HG03135 (cell line): ENCODE measurements at regions not wholly inside any gene's neighbourhood (a gene's known extent, or its start where the extent isn't known, plus 50 kb on each side); places are given as distances from the start of the nearest gene placed in this dataset.

ENCODE experiments used
- ATAC-seq: cut with Tn5 transposase; IDR thresholded peaks from one replicate; pipeline ENCODE4 v1.9.1; 2021; ENCODE audit warnings: mild to moderate bottlenecking, moderate library complexity; ENCODE audit not compliant: unreplicated experiment

DNA sequence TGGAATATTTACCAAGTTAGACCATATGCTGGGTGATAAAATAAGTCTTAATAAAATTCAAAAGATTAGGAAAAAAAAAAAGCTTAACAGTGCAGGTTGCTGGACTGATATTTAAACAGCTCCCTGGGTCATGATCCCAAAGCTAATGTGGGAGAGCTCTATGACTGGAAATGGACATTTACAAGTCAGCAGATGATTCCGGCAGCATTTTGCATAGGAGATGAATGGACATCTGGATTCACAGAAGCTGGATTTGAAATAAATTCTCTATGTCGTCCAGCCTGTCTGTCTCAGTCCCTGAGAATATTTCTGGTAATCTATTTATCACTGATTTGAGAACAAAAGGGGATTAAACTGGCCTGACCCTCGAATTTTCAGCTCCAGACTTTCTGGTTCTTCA is 52.3 kb upstream of the KLHL25 start:
- no peak for ATAC-seq

DNA sequence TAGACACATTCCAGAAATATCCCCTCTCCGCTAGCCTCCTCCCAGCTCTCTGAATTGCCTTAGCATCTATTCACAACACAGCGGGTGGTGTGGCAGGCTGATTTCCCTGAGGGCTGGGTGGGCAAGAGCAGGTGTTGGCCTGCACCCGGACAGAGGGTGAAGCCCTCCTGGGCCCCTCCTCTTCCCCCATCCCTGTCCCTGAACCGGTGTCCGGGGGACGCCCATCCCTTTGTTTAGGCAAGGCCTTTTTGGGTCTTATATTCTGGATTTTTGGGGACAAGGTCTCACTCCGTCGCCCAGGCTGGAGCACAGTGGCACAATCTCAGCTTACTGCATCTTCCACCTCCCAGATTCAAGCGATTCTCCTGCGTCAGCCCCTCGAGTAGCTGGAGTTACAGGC is 55.2 kb upstream of the KLHL25 start:
- no peak for ATAC-seq

DNA sequence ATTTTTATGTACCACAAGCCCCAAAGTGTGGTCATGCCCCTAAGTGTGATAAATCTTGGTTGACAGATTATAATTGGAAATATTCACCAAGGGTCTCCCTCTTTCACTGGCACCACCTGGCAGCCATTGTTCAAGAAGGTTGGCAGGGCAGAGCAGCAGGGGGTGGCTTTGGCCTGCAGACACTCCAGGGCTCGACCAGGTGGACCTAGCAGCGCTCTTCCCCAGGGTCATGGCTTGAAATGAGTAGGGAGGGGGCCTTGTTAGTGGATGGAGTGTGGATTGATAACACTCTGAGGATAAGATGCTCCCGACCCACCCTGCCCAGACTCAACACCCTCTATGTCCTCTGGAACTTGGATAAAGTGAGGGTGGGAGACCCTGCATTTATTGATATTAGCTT is 58.2 kb upstream of the KLHL25 start:
- no peak for ATAC-seq

DNA sequence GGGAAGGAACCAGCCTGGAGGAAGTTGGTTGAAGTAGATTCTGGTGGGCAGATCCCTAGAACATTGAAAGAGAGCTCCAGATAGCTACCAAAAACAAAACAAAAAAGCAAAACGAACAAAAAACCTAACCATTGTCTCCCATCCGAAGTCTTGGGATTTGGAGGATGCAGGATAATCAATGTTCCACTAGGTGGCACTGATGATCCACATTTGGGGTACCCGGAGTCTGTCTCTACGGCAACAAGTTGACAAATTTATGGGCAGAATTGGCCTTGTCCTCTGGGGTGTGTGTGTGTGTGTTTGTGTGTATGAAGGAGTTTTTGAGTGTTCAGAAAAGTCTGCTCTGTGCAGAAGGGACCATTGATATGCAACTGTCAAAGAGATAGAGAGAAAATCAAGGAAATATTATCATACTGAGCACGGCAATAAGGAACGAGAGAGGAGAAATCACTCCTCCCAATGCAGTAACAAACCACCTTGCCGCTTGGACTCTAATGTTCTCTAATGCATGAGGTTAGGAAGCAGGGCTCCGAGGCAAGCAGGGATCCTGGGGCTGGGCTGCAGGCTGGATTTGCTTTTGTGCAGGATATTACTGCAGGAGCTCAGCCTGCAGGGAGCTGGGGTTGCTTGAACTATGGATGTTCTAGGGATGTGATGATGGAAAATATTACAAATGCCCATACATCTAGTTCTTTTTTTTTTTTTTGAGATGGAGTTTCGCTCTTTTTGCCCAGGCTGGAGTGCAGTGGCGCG is 59.8 kb upstream of the KLHL25 start:
- no peak for ATAC-seq

DNA sequence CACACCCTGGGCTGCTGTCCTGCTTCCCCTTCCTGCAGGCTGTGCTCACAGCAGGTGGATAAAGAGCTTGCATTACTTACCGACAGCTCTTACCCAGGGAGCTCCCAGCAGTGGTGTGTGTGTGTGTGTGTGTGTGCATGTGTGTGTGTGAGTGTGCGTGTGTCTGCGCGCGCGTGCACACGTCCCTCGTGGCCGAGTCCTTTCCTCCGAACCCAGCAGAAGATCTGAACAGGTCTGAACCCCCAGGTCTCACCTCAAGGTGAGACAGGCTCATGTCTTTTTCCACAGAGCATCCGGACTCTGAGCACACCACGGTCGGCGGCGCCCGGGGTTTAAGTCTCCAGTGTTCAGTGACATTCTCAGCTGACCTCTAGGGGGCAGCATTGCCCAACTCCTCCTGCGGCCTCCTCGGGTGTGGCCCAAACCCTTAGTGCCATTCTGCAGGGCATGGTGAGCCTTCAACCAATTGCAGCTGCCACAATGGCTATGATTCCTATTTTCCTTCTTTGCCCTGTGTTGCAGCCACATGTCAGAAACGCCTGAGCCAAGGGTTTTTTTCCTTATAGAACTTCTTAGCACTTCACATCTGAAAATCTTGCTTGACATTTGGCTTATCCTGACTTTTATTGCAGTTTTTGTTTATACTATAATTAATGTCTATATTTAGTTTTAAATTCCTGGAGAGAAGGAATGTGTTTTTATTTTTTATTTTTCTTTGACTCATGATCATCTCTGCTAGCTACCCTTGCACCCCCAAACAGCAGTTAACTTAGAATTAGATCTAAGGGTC is 64.1 kb upstream of the KLHL25 start:
- ATAC-seq = peak; percentile 89

DNA sequence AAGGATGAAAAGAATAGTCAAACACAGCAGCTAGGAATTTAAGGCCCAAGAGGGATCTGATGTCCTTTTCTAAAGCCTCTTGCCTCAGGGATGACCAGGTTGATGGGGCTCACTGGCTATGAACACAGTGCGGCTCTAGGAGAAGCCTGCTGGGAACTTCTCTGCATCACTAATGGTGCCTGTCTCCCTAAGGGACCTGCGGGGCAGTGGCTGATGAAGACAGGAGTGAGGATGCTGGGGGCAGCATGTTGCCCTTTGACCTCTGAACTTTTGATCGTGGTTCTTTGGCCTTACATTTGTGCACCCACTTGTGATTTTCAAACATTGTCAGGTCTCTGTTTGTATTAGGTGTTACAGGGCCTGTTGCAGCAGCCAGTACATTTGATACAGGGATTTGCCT is 64.9 kb upstream of the KLHL25 start:
- no peak for ATAC-seq

DNA sequence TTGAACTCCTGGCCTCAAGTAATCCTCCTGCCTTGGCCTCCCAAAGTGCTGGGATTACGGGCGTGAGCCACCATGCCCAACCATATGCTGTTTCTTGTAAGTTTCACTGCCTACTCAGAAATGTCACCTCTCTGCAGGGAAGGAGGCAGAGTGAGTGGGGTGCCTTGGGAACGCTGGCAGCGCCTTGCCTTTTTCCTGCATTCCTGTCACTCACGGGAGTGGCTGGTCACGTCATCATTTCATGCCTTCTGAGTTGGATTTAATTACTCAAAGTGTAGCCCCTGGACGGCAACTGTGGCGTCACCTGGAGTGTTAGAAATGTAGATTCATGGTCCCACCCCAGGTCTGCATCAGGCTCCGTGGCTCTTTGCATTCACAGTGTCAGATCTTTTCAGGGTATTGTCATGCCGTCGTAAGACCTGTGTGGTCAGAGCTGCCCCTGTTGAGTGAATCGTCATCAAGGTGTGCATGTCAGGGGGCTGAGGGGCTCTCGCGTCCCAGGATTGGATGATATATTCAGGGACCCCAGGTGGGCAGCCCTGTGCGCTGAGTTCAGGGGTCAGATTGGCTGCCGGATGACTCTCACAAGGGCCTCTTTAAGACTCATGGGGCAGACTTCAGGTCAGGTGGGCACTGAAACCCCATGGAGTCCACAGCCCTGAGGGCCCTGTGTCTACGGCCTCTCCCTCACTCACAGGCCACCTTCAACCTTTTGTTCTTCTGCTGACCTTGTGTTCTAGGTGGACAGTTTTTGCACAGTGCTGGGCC is 65.9 kb upstream of the KLHL25 start:
- no peak for ATAC-seq

DNA sequence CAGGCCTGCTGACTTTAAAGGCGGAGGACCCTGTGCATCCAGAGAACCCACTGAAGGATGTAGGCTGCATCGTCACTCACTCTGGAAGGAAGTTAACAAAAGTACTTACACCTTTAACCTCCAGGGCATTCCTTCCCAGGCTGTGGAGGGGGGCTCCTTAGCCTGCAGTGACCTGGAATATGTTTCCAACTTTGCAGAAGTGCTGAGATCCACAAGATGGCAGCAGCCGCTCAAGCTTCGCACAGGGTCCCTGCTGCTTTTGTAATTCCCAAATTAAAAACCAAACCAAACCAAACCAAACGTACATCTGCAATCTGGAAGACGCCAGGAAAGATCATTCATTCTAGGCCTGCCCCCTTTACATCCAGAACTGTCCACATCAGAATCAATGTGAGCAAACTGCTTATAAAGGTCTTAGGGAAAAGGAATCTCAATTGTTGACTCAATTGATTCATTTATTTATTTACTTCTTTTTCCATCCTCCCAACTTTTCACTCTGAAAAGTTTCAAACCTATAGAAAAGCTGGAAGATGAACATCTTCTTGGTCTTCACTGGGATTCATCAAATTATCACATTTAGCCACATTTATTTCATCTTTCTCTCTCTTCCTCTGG is 70.5 kb upstream of the KLHL25 start:
- ATAC-seq = no peak

DNA sequence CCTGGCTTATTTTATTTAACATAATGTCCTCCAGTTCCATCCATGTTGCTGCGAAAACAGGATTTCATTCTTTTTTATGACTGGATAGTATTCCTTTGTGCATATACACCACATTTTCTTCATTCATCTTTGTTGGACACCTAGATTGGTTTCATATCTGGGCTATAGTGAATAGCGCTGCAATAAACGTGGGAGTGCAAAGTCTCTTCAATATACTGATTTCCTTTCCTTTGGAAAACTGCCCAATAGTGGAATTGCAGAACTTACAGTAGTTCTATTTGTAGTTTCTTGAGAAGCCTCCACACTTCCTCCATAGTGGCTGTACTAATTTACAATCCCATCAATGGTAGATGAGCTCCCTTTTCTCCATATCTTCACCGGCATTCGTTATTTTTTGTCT is 72.5 kb upstream of the KLHL25 start:
- no peak for ATAC-seq

DNA sequence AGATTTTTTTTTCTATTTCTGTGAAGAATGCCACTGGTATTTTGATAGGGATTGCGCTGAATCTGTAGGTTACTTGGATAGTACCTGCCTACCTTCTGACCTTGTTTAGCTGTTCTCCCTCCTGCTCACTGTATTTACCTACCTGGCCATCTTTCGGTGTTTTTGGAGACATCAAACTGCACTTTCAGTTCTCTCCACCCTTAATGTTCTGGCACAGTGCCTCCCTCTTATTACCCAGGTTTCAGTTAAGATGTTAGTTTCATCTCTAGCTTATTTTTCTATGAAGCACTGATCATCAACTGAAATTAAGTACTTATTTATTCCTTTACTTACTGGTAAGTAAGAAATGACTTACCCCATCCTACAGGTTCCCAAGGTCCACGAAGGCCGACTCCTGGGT is 74.4 kb upstream of the KLHL25 start:
- ATAC-seq = no peak

DNA sequence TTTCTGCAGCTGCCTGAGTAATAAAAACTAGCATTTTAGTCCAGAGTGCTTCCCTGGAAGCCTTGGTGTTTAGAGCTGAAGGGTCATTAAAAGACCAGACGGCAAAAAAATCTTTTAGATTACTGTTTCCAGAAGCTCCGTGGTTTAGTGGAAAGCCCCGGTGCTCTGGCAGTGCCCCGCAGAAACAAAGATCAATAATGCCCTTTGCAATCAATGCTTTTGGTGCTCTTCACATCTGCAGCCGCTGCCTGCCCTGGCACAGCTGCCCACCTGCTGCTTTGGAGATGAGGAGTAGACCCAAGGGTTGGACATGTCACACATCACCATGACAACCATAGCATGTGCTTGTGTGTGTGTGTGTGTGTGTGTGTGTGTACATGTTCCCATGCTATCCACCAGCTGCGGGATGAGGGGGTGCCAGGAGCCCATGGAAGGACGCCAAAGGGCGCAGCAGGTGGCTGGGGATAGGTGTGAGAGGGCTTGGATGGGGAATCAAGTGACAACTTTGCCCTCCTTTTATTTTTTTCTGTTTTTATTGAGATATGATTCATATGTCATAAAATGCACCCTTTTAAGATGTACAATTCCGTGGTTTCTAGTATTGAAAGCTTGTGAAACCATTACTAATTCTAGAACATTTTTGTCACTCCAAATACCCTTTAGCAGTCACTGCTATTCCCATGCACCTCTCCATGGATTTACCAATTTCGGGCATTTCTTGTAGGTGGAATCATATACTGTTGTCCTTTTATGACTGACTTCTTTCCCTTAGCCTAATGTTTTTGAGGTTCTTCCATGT is 75.7 kb upstream of the KLHL25 start:
- ATAC-seq = no peak

DNA sequence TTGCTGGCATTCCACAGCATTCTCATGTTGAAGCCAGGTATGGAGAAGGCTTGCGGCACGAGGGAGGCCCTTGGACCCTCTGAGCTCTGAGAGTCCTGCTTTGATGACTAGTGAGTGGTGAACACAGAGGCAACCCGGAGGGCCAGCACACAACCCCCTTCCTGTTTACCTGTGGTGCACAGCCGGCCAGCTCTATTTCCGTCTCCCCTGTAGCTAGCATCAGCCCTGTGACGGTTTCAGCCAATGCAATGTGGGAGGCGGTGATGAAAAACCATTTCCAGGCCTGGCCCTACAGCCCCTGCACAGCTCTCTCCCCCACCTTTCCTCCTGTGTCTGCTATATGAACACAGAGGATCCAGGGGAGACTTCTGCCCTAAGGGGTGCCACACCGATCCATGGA is 76.8 kb upstream of the KLHL25 start:
- peak; percentile 80 for ATAC-seq

DNA sequence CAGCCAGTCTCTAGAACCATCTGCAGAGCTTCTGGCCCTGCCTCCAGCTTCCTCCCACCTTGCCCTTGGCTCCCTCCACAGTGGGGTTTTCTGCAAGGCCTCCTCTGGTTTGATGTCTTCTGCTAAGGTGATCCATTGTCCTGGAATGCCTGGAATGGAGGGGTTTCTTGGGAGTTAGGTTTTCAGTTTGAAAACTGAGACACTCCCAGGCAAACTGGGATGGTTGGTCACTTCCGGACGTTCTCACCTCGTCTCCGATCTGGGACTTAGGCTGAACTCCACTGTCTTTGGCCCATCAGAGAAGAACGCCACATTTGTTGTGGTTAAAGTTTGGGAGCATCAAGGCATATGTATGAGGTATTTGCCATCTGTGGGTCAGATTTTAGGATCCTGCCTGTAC is 77.4 kb upstream of the KLHL25 start:
- ATAC-seq = no peak

DNA sequence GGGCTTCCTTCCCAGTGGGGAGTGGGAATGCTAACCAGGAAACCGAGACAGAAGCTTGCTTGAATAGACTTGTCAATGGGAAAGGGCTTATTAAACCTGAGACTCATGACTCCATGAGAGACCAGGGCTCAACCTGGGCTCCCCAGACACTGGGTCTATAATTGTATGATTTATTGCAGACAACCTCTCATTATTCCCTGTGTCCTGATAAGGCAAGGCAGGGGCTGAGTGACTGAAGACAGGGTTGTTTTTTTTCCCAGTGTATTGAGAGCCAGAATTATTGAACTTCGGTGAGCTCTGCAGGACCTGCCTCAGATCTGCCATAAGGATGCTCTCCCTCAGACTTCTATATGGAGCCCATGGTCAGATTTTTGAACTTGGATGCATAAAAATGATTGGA is 79.5 kb upstream of the KLHL25 start:
- no peak for ATAC-seq

DNA sequence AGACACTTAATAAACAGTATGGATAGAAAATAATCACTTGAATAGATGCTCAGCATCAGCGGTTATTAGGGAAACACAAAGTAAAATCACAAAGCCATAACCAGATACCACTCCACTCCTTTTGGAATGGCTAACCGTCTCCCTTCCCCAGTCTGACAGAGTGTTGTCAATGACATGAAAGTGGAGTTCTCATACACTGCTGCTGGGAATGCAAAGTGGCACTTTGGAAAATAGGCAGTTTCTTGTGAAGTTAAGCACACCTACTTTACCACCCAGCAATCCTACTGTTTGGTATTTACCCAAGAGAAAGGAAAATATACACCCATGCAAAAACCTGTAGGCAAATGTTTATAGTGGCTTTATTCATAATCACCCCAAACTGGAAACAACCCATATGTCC is 81.0 kb upstream of the KLHL25 start:
- no peak for ATAC-seq

DNA sequence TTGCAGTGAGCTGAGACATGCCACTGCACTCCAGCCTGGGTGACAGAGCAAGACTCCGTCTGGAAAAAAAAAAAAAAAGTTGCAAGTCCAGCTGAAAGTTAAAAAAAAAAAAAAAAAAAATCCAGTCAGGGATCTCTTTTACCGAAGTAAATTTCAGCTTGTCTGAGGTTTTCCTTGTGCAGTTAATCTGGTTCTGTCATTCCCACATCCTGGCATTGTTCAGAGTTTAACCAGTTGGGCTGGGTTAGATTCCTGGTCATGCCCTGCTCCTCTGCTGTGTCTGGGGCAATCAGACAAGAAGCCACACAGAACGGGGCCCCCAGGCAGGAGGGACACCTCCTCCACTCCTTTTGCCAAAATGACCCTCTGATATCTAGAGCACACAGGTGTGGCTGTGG is 84.1 kb upstream of the KLHL25 start:
- ATAC-seq = no peak

DNA sequence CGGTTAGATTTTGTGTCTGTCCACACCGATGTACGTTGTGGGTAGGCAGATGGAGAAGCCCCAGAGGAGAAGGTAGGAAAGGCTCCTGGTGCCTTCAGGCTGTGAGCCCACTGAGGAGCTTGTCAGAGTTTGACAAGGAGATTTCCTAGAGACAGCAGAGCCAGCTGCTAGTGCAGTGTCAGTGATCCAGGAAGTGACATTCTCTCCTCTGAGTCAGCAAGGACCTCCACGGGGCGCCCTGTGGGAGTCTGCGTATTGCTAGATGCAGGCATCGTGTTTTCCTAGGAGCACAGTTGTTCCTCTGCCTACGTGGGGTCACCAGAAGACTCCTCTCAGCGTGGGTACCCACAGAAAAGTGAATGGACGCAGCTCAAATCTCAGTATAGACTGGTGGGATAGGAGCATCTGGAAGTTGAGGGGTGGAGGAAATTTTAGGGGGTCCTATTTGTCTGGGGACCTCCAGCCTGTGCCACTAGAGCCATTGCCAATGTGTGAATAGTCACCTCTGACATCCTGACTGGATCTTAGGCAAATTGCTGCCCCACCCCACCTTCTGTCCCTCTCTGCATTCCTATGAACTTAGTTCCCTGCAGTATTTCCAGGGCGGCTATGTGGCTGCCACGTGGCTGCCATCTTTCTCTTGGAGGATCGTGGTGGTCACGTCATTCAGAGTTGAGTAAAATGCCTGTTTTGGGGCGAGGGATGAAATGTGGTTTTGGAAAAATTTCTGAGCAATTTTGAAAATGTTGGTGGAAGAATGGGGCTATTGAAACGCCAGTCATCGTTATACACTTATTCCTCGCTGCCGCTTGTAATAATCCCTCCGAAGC is 84.8 kb upstream of the KLHL25 start:
- no peak for ATAC-seq

DNA sequence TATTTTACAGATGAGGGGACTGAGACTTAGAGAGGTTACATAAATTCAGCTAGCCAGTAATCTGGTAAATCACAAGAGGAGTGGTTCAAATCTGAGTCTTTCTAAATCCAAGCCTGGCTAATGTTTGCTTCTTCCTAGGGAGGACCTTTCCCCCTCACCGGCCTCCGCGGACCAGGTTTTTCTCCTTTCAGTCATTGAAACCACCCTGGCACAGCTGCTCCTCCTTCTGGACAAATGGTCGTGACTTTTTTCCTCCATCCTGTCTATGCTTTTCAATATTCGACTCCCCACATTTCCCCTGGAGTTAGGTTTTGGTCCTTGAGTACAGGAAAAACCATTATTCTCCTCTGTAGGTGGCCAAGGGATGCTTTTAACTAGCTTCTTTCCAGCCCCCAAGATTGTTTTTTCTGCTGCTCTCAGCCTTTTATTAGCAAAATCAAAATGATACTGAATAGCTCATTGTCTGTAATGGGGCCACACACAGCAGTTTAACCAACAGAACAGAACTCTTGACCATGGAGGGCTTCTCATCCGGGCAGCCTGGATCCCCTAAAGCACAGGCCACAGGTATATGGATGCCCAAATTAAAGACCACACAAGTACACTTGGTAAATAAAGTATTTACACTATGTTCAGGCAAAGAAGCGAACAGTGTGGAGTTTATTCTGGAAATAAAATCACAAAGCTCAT is 85.9 kb upstream of the KLHL25 start:
- no peak for ATAC-seq

DNA sequence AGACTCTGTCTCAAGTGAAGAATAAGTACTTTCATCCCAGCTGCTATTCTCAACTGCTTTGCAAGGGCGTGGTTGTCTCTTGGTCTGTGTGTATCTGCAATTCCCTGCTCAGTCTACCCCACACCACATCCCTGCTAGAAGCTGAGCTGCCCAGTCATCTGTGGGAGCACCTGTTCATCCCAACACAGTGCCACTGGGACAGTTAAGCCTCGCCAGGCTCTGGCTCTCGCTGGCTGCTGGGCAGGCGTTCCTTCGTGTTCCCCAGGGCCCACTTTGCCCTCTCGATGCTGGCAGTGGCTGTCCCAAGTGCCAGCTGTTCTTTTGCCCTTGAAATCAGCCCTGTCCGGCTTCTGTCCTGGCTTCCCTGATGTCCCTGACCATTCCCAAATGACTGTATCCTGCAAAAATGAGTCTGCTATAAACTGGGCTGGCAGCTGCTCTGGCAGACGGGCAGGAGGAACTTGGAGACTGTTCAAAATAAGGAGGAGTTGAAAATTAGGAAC is 91.6 kb upstream of the KLHL25 start:
- no peak for ATAC-seq
